NB4 (cell line): ENCODE measurements at regions not wholly inside any gene's neighbourhood (a gene's known extent, or its start where the extent isn't known, plus 50 kb on each side); places are given as distances from the start of the nearest gene placed in this dataset.

Source experiments
- MYC ChIP-seq: IDR thresholded peaks from 2 replicates; pipeline ENCODE4 v1.6.1; 2011; ENCODE audit warnings: low read depth, low read length
- TF ChIP-seq, protein P1 (sequence below): IDR thresholded peaks from one replicate; pipeline ENCODE4 v1.5.1; 2012; ENCODE audit warnings: low read depth, low read length
- TF ChIP-seq, protein P2 (sequence below): IDR thresholded peaks from 2 replicates; pipeline ENCODE4 v1.6.1; 2011; ENCODE audit warnings: low read depth, low read length

DNA sequence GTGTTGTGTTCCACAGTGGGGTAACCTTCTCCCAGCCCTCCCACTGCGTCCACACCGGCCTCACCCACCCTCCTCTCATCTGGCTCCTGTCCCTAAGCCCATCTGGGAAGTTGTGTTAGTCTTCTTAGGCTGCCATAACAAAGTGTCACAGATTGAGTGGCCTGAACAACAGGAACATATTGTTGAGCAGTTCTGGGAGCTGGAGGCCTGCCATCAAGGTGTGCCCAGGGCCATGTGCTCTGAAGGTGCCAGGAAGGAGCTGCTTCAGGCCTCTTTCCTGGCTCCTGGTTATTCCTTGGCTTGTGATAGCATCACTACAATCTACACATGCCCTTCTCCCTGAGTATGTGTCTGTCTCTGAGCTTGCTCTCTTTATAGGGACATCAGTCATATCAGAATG, 327.6 kb upstream of the COBL start:
- TF ChIP-seq, protein P1, sequence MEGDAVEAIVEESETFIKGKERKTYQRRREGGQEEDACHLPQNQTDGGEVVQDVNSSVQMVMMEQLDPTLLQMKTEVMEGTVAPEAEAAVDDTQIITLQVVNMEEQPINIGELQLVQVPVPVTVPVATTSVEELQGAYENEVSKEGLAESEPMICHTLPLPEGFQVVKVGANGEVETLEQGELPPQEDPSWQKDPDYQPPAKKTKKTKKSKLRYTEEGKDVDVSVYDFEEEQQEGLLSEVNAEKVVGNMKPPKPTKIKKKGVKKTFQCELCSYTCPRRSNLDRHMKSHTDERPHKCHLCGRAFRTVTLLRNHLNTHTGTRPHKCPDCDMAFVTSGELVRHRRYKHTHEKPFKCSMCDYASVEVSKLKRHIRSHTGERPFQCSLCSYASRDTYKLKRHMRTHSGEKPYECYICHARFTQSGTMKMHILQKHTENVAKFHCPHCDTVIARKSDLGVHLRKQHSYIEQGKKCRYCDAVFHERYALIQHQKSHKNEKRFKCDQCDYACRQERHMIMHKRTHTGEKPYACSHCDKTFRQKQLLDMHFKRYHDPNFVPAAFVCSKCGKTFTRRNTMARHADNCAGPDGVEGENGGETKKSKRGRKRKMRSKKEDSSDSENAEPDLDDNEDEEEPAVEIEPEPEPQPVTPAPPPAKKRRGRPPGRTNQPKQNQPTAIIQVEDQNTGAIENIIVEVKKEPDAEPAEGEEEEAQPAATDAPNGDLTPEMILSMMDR: no peak
- TF ChIP-seq, protein P2, sequence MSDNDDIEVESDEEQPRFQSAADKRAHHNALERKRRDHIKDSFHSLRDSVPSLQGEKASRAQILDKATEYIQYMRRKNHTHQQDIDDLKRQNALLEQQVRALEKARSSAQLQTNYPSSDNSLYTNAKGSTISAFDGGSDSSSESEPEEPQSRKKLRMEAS: no peak
- no peak for TF ChIP-seq MYC
